Thyroid gland (tissue), 4 donors: ENCODE measurements at regions not wholly inside any gene's neighbourhood (a gene's known extent, or its start where the extent isn't known, plus 50 kb on each side); places are given as distances from the start of the nearest gene placed in this dataset.

Experiments
- DNase-seq, 2 donors: peaks; one replicate each; pipeline ENCODE4 v3.0.0-alpha.2; 2019
- H3K27ac ChIP-seq, 3 donors: fragments of 200-600 bp; sonication (generic); 1 replicate in 2 of 3; 2 replicates in 1 of 3; pipeline ENCODE4 v1.5.1; 2016 to 2019; ENCODE audit warnings: mild to moderate bottlenecking in 1 of 3, moderate library complexity in 1 of 3
- H3K27me3 ChIP-seq: fragments of 200-600 bp; sonication (generic); one replicate; pipeline ENCODE4 v1.5.1; 2019
- H3K36me3 ChIP-seq, 2 donors: fragments of 200-600 bp; sonication (generic); one replicate each; pipeline ENCODE4 v1.5.1; 2016 to 2019
- H3K4me1 ChIP-seq, 2 donors: fragments of 200-600 bp; sonication (generic); one replicate each; pipeline ENCODE4 v1.5.1; 2017 to 2019
- H3K4me3 ChIP-seq, 3 donors: fragments of 200-600 bp; sonication (generic); replicated peaks in 1 of 3; 1 replicate in 2 of 3; 2 replicates in 1 of 3; pipeline ENCODE4 v1.5.1; 2016; ENCODE audit warnings: mild to moderate bottlenecking in 1 of 3
- H3K9me3 ChIP-seq: fragments of 200-600 bp; sonication (generic); one replicate; pipeline ENCODE4 v1.5.1; 2017
- CTCF ChIP-seq, 6 experiments: fragments of 200-600 bp in 3 of 6; fragments of 450-650 bp in 3 of 6; sonication (generic) in 3 of 6; IDR thresholded peaks; one replicate each; pipeline ENCODE4 v1.5.1; 2016 to 2019; ENCODE audit warnings: antibody characterized with exemption in 6 of 6, mild to moderate bottlenecking in 2 of 6, inconsistent platforms in 1 of 6, moderate library complexity in 1 of 6
- POLR2A ChIP-seq, 2 donors: fragments of 450-650 bp; IDR thresholded peaks; one replicate each; pipeline ENCODE4 v1.6.1; 2017; ENCODE audit warnings: antibody characterized with exemption in 2 of 2, mild to moderate bottlenecking in 2 of 2, moderate library complexity in 1 of 2
- WGBS, 2 donors: methylation state at CpG; one replicate each; pipeline ENCODE4 v1.1.5; 2017; 5-methylcytosine and 5-hydroxymethylcytosine counted together
- intact Hi-C: fragments of 100-400 bp; cut with DNase I; formaldehyde crosslinking; loops from one replicate; pipeline ENCODE4 v1.15.1; 2023

GRCh38 chr1:90574692-90575370, 142.3 kb downstream of the BARHL2 start:
- H3K4me1 ChIP-seq = no peaks in the 10 kb centered on the region
- intact Hi-C loops = no loop called here
- 90 to 94% methylated on average over 1 of the region's 1 CpG for WGBS, 2 donors

GRCh38 chr1:90573736-90574135, 143.4 kb downstream of the BARHL2 start:
- H3K4me1 ChIP-seq = no peaks in the 10 kb centered on the region
- WGBS, 2 donors = 73 to 92% methylated on average over 3 of the region's 3 CpGs
- H3K9me3 ChIP-seq = no peaks in the 10 kb centered on the region
- no peak for DNase-seq
- intact Hi-C loops = no loop called here
- no peaks in the 10 kb centered on the region for H3K27me3 ChIP-seq
- H3K36me3 ChIP-seq = no peaks in the 10 kb centered on the region
- H3K27ac ChIP-seq = no peak overlapping the region
- H3K4me3 ChIP-seq = no peak overlapping the region
- TF ChIP-seq CTCF (IDR thresholded peaks at IDR 0.05) = no peak
- no peak for TF ChIP-seq POLR2A (IDR thresholded peaks at IDR 0.05)

More at GRCh38 chr1:90574692-90575370, 142.3 kb downstream of the BARHL2 start:
- DNase-seq = no peak
- no peak for TF ChIP-seq POLR2A (IDR thresholded peaks at IDR 0.05)
- TF ChIP-seq CTCF (IDR thresholded peaks at IDR 0.05) = no peak
- Histone ChIP-seq H3K9me3 (no peaks in the 10 kb centered on the region), H3K4me3 (no peak overlapping the region), H3K27ac (no peak overlapping the region), H3K36me3 (no peaks in the 10 kb centered on the region), H3K27me3 (no peaks in the 10 kb centered on the region)

GRCh38 chr1:90572446-90572845, 144.7 kb downstream of the BARHL2 start:
- Histone ChIP-seq H3K27me3 (no peaks in the 10 kb centered on the region), H3K9me3 (no peaks in the 10 kb centered on the region), H3K4me3 (no peak overlapping the region), H3K4me1 (no peaks in the 10 kb centered on the region), H3K36me3 (no peaks in the 10 kb centered on the region), H3K27ac (no peak overlapping the region)
- DNase-seq = no peak
- 89 to 92% methylated on average over 3 of the region's 3 CpGs for WGBS, 2 donors
- intact Hi-C loops = no loop called here
- TF ChIP-seq CTCF (IDR thresholded peaks at IDR 0.05) (no peak), POLR2A (IDR thresholded peaks at IDR 0.05) (no peak)

- no peak for TF ChIP-seq CTCF (IDR thresholded peaks at IDR 0.05)
- TF ChIP-seq POLR2A (IDR thresholded peaks at IDR 0.05) = no peak
- intact Hi-C loops = no loop called here
- WGBS, 2 donors = 67 to 73% methylated on average over 2 of the region's 2 CpGs
- H3K36me3 ChIP-seq = no peaks in the 10 kb centered on the region
- H3K27ac ChIP-seq = no peak overlapping the region
- H3K4me3 ChIP-seq = no peak overlapping the region
- no peaks in the 10 kb centered on the region for H3K9me3 ChIP-seq
- DNase-seq = no peak
- no peaks in the 10 kb centered on the region for H3K4me1 ChIP-seq
- no peaks in the 10 kb centered on the region for H3K27me3 ChIP-seq
Measured at GRCh38 chr1:90568436-90568835, 148.7 kb downstream of the BARHL2 start.

- intact Hi-C loops = no loop called here
- H3K9me3 ChIP-seq = no peaks in the 10 kb centered on the region
- H3K4me1 ChIP-seq = no peaks in the 10 kb centered on the region
- DNase-seq = no peak
- H3K27me3 ChIP-seq = no peaks in the 10 kb centered on the region
- no peak overlapping the region for H3K4me3 ChIP-seq
- no peak for TF ChIP-seq CTCF (IDR thresholded peaks at IDR 0.05)
- no peak for TF ChIP-seq POLR2A (IDR thresholded peaks at IDR 0.05)
- 80 to 81% methylated on average over 2 of the region's 2 CpGs for WGBS, 2 donors
- no peak overlapping the region for H3K27ac ChIP-seq
- H3K36me3 ChIP-seq = no peaks in the 10 kb centered on the region
Measured at GRCh38 chr1:90564164-90564563, 152.9 kb downstream of the BARHL2 start.
